ENCODE measurements at regions not wholly inside any gene's neighbourhood (a gene's known extent, or its start where the extent isn't known, plus 50 kb on each side); places are given as distances from the start of the nearest gene placed in this dataset.
"Not testable (repeated sequence)": the region's sequence is repeated elsewhere in the genome, so short reads cannot be mapped to it uniquely, and the experiment has no call there.

DNA sequence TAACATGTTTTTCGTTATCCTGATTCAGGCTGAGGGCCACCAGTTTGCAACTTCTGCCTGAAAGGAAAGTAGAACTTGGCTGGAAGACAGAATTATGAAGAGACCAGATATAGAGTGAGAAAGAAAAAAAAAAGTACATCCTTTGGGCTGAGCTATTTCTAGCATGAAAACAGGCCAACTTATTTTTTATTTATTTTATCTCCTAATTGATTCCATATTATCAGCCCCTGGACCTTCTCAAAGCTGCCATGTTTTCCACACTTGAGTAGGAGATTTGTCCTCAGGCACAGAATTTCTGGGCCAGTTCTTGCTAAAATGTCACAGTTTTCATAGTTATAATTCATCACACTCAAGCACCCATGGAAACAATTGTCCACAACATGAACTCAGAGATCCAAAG, 586.8 kb upstream of the CNTNAP5 start:
- TF ChIP-seq FOXA1 (IDR thresholded peaks at IDR 0.05) (no peak), ELF4 (IDR thresholded peaks at IDR 0.05) (no peak), TARDBP (IDR thresholded peaks at IDR 0.05) (no peak)
- CTCF ChIA-PET, result no interaction called here
- POLR2A ChIA-PET, result no interaction called here
- DNase-seq (ENCODE audit: extremely low spot score), result no peak

DNA sequence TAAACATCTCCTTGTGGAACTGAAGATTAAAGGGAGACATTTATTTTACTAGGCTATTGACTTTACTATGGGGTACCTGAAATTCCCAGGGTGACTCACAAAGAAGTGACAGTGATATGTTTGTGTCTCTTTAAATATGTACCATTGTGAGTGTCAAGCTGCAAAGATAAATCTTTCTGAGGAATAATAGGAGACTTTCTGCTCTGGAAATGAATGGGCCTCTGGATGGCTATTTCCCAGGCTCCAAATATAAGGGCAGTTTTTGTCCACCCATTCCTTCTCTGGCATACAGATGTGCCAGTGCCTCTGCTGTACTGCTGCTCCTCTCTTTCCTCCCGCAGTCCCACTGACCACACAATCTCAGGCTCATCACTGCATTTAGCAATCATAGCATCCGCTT, 586.4 kb upstream of the CNTNAP5 start:
- no peak for TF ChIP-seq ARNT (IDR thresholded peaks at IDR 0.05)
- TF ChIP-seq FOXM1 (IDR thresholded peaks at IDR 0.05; ENCODE audit: borderline replicate concordance), result no peak
- TF ChIP-seq FOXA1 (IDR thresholded peaks at IDR 0.05), result no peak
- TF ChIP-seq BHLHE40 (IDR thresholded peaks at IDR 0.05; ENCODE audit: borderline replicate concordance), result no peak
- TF ChIP-seq FOXK2 (IDR thresholded peaks at IDR 0.05), result no peak
- no peak for TF ChIP-seq ELF4 (IDR thresholded peaks at IDR 0.05)
- no peak for TF ChIP-seq LEF1 (IDR thresholded peaks at IDR 0.05; ENCODE audit: borderline replicate concordance)
- TF ChIP-seq ZNF384 (IDR thresholded peaks at IDR 0.05), result no peak
- TF ChIP-seq TARDBP (IDR thresholded peaks at IDR 0.05), result no peak
- TF ChIP-seq HDGF (IDR thresholded peaks at IDR 0.05; ENCODE audit: borderline replicate concordance), result no peak
- no peak for TF ChIP-seq L3MBTL2 (conservative IDR thresholded peaks at IDR 0.05)
- TF ChIP-seq SUZ12 (IDR thresholded peaks at IDR 0.05), result no peak
- TF ChIP-seq CTBP1 (IDR thresholded peaks at IDR 0.05; ENCODE audit: borderline replicate concordance), result no peak
- TF ChIP-seq SP1 (IDR thresholded peaks at IDR 0.05), result no peak
- TF ChIP-seq, protein P1, sequence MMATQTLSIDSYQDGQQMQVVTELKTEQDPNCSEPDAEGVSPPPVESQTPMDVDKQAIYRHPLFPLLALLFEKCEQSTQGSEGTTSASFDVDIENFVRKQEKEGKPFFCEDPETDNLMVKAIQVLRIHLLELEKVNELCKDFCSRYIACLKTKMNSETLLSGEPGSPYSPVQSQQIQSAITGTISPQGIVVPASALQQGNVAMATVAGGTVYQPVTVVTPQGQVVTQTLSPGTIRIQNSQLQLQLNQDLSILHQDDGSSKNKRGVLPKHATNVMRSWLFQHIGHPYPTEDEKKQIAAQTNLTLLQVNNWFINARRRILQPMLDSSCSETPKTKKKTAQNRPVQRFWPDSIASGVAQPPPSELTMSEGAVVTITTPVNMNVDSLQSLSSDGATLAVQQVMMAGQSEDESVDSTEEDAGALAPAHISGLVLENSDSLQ (IDR thresholded peaks at IDR 0.05), result no peak
- no peak for TF ChIP-seq NFRKB (IDR thresholded peaks at IDR 0.05)
- POLR2A ChIA-PET, result no interaction called here
- no peak for DNase-seq (ENCODE audit: extremely low spot score)
- CTCF ChIA-PET, result no interaction called here

DNA sequence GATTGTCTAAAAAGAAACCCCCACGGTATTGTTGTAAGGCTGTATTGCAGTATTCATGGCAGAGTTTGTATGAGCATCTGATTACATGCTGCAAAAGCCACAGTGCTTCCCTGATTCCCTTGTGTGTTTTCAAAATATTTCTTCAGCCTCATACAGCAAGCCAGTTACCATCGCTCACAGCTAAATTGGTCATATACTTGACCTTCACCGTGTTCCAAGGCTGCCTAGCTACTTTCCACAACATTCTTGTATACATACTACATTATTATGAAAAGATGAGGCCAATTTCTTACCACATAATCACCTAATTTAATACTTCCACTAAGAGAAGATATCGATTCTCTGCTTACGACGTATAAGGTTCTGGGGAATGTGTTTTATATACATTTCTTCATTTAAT, 576.3 kb upstream of the CNTNAP5 start:
- ChIA-PET CTCF (no interaction called here), POLR2A (no interaction called here)
- TF ChIP-seq ZNF384 (IDR thresholded peaks at IDR 0.05), result no peak
- no peak for TF ChIP-seq FOXM1 (IDR thresholded peaks at IDR 0.05; ENCODE audit: borderline replicate concordance)
- TF ChIP-seq ARNT (IDR thresholded peaks at IDR 0.05), result no peak
- no peak for TF ChIP-seq HDGF (IDR thresholded peaks at IDR 0.05; ENCODE audit: borderline replicate concordance)
- TF ChIP-seq SP1 (IDR thresholded peaks at IDR 0.05), result no peak
- TF ChIP-seq SUZ12 (IDR thresholded peaks at IDR 0.05), result no peak
- DNase-seq (ENCODE audit: extremely low spot score), result no peak

DNA sequence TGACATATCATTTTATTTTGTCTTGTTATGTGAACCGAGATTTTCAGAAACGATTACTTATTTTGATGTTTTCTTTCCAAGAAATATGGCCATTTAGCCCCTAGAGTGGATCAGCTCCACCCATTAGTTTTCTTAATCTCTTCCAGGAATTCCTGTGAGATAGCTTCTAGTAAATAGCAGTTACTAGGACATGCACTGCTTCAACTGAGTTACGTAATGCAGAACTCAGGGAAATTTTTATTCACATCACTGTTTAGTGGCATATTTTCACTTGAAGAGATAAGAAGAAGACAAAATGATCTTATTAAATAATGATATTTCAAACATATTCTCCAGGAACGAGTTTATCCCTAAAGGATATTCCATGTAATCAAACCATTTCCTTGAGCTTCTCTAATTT, 573.5 kb upstream of the CNTNAP5 start:
- no peak for DNase-seq (ENCODE audit: extremely low spot score)
- ChIA-PET POLR2A (no interaction called here), CTCF (no interaction called here)
- TF ChIP-seq HDGF (IDR thresholded peaks at IDR 0.05; ENCODE audit: borderline replicate concordance) (no peak), BHLHE40 (IDR thresholded peaks at IDR 0.05; ENCODE audit: borderline replicate concordance) (no peak), TARDBP (IDR thresholded peaks at IDR 0.05) (no peak), FOXK2 (IDR thresholded peaks at IDR 0.05) (no peak), CTBP1 (IDR thresholded peaks at IDR 0.05; ENCODE audit: borderline replicate concordance) (no peak), NFRKB (IDR thresholded peaks at IDR 0.05) (no peak), FOXM1 (IDR thresholded peaks at IDR 0.05; ENCODE audit: borderline replicate concordance) (no peak), ELF4 (IDR thresholded peaks at IDR 0.05) (no peak), SP1 (IDR thresholded peaks at IDR 0.05) (no peak), ARNT (IDR thresholded peaks at IDR 0.05) (no peak), L3MBTL2 (conservative IDR thresholded peaks at IDR 0.05) (no peak)

DNA sequence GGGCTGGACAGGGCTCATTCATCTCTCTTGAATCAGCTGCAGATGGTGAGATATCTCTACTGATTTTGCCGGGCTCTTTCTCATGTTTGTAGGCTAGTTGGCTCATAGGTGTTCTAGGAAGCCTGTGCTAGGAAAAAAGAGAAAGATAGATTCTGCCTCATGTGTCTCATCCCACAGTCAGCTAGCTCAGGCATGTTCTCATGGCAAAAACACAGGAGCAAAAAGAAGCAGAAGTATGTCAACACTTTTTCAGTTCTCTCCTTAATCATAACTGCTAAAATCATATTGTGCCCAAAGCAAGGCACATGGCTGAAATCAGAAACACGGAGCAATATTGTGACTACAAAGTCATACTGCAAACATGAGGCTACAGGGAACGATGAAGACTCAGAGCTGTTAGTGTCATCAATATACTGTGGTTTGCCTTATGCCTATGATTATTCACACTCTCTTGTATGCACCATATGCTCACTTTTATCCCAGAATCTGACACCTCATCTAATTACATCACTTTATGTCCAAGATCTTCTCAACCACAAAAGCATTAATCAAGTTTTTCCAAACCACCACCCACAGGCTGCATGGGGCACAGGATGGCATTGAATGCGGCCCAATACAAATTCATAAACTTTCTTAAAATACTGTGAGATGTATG, 571.9 kb upstream of the CNTNAP5 start:
- TF ChIP-seq FOXA1 (IDR thresholded peaks at IDR 0.05), result no peak
- no peak for TF ChIP-seq HDGF (IDR thresholded peaks at IDR 0.05; ENCODE audit: borderline replicate concordance)
- TF ChIP-seq FOXK2 (IDR thresholded peaks at IDR 0.05), result no peak
- no peak for TF ChIP-seq L3MBTL2 (conservative IDR thresholded peaks at IDR 0.05)
- no peak for TF ChIP-seq ELF4 (IDR thresholded peaks at IDR 0.05)
- no peak for TF ChIP-seq ARNT (IDR thresholded peaks at IDR 0.05)
- TF ChIP-seq CTBP1 (IDR thresholded peaks at IDR 0.05; ENCODE audit: borderline replicate concordance), result no peak
- no peak for TF ChIP-seq TARDBP (IDR thresholded peaks at IDR 0.05)
- TF ChIP-seq, protein P1 (IDR thresholded peaks at IDR 0.05), result no peak
- no peak for TF ChIP-seq ZNF384 (IDR thresholded peaks at IDR 0.05)
- TF ChIP-seq SP1 (IDR thresholded peaks at IDR 0.05), result no peak
- no peak for TF ChIP-seq LEF1 (IDR thresholded peaks at IDR 0.05; ENCODE audit: borderline replicate concordance)
- no peak for TF ChIP-seq NFRKB (IDR thresholded peaks at IDR 0.05)
- TF ChIP-seq FOXM1 (IDR thresholded peaks at IDR 0.05; ENCODE audit: borderline replicate concordance), result no peak
- no peak for DNase-seq (ENCODE audit: extremely low spot score)
- CTCF ChIA-PET, result no interaction called here
- POLR2A ChIA-PET, result no interaction called here

DNA sequence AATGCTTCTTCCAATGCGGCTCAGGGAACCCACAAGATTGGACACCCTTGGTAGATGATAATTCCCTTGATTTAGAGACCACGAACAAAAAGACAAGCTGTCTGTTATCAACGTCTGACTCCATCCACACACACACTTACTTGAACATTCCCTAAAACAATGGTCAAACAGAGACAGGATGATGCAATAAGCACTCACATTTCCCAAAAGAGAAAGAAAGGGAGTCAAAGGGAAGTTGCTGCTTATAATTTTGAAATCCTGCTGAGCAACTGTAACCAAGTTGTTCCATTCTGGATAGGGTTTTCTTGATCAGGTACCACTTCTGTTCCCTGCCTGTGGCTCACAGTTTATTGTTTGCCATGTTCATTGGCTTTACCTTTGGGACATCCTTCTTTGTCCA, 571.3 kb upstream of the CNTNAP5 start:
- ChIA-PET CTCF (no interaction called here), POLR2A (no interaction called here)
- DNase-seq (ENCODE audit: extremely low spot score), result no peak
- TF ChIP-seq L3MBTL2 (conservative IDR thresholded peaks at IDR 0.05) (no peak), SUZ12 (IDR thresholded peaks at IDR 0.05) (no peak), HDGF (IDR thresholded peaks at IDR 0.05; ENCODE audit: borderline replicate concordance) (no peak), TARDBP (IDR thresholded peaks at IDR 0.05) (no peak), BHLHE40 (IDR thresholded peaks at IDR 0.05; ENCODE audit: borderline replicate concordance) (no peak), ELF4 (IDR thresholded peaks at IDR 0.05) (no peak), ARNT (IDR thresholded peaks at IDR 0.05) (no peak), FOXM1 (IDR thresholded peaks at IDR 0.05; ENCODE audit: borderline replicate concordance) (no peak), FOXA1 (IDR thresholded peaks at IDR 0.05) (no peak), SP1 (IDR thresholded peaks at IDR 0.05) (no peak), CTBP1 (IDR thresholded peaks at IDR 0.05; ENCODE audit: borderline replicate concordance) (no peak), NFRKB (IDR thresholded peaks at IDR 0.05) (no peak), FOXK2 (IDR thresholded peaks at IDR 0.05) (no peak), LEF1 (IDR thresholded peaks at IDR 0.05; ENCODE audit: borderline replicate concordance) (no peak), ZNF384 (IDR thresholded peaks at IDR 0.05) (no peak)
- TF ChIP-seq, protein P1 (IDR thresholded peaks at IDR 0.05), result no peak

DNA sequence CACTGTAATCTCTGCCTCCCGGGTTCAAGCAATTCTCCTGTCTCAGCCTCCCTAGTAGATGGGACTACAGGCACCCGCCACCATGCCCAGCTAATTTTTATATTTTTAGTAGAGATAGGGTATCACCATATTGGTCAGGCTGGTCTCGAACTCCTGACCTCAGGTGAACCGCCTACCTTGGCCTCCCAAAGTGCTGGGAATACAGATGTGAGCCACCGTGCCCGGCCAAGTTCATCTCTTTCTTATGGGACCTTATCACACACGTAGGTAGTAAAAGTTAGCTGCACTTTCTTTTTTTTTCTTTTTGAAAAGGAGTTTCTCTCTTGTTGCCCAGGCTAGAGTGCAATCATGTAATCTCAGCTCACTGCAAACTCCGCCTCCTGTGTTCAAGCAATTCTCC, 569.9 kb upstream of the CNTNAP5 start:
- CTCF ChIA-PET, result not testable (repeated sequence)

More for the DNA sequence above, 569.9 kb upstream of the CNTNAP5 start:
- POLR2A ChIA-PET; DNase-seq (ENCODE audit: extremely low spot score): not testable (repeated sequence)
